ENCODE measurements at regions not wholly inside any gene's neighbourhood (a gene's known extent, or its start where the extent isn't known, plus 50 kb on each side); places are given as distances from the start of the nearest gene placed in this dataset.

DNA sequence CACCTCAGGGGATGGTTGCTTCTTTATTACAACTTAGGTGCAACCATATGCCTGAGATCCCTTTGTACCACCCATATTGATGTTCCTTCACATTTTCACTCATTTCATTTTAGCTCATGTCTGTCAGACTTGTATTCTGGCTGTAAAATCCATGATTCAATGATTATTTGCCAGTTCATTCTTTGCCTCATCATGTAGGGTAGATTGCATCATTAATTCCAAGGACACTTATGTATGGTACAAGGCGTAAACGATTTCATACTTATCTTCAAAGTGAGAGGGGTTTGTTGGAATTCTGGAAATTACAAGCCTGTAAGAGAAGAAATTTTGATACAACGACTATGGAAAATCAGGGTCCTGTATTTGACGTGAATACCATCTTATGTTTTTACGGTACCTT is 685.0 kb upstream of the FANCL start:
- Histone ChIP-seq H3F3A (ENCODE audit: insufficient read depth) (peaks cover 50% of the 10 kb centered on the region), H3K9me3 (ENCODE audit: low read depth) (no peaks in the 10 kb centered on the region), H3K4me3 (no peak overlapping the region), H3K79me2 (ENCODE audit: insufficient read depth) (no peaks in the 10 kb centered on the region), H3K9me2 (ENCODE audit: insufficient read depth) (no peaks in the 10 kb centered on the region), H3K27me3 (replicated peaks; ENCODE audit: insufficient read depth) (no peaks in the 10 kb centered on the region), H3K36me3 (ENCODE audit: low read depth) (no peaks in the 10 kb centered on the region), H3K4me1 (ENCODE audit: insufficient read depth) (peaks cover 45% of the 10 kb centered on the region), H2AFZ (no peak overlapping the region), H3K9ac (no peak overlapping the region), H4K20me1 (ENCODE audit: insufficient read depth) (no peaks in the 10 kb centered on the region), H3K27ac (peak overlapping the region; percentile 50), H3K4me2 (ENCODE audit: unreplicated experiment) (peak overlapping the region; percentile 2)
- TF ChIP-seq EZH2phosphoT487 (IDR thresholded peaks at IDR 0.05; ENCODE audit: insufficient read depth, low read depth) (no peak), EZH2 (IDR thresholded peaks at IDR 0.05; ENCODE audit: insufficient read depth, poor library complexity, severe bottlenecking) (no peak)
- WGBS, 2 experiments (ENCODE audit: low coverage in 1 of 2, low lambda C conversion rate in 2 of 2, missing lambda C conversion rate in 2 of 2) = 79 to 86% methylated on average over 5 of the region's 5 CpGs
- in situ Hi-C loops (cut with MboI) = no loop called here
- DNase-seq = no peak

DNA sequence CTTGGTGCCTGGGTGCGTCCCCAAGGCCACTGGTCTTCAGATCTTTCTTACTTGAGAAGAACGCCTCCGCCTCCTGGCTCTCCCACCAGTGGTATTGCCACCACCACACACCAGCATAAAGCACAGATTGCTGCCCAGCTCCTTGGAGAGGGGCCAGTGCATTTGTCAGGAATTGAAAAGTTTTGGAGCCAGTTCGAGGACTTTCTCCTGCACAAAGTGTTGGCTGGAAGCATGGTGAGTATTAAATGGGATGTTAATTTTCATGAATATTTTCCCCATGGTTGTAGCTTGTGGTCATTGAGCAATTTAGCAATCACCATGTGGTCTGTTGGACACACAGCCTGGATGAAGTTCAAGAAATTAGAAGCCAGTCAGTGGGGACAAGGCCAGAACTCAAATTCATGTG is 684.6 kb upstream of the FANCL start:
- H3K4me3 ChIP-seq = peak overlapping the region; percentile 25
- DNase-seq = peak; percentile 90
- peak overlapping the region; percentile 52 for H3K4me2 ChIP-seq (ENCODE audit: unreplicated experiment)
- H3K9me2 ChIP-seq (ENCODE audit: insufficient read depth) = no peaks in the 10 kb centered on the region
- H3K79me2 ChIP-seq (ENCODE audit: insufficient read depth) = no peaks in the 10 kb centered on the region
- H3K27me3 ChIP-seq (replicated peaks; ENCODE audit: insufficient read depth) = no peaks in the 10 kb centered on the region
- no peaks in the 10 kb centered on the region for H4K20me1 ChIP-seq (ENCODE audit: insufficient read depth)
- 7 to 14% methylated on average over 4 of the region's 4 CpGs for WGBS, 2 experiments (ENCODE audit: low coverage in 1 of 2, low lambda C conversion rate in 2 of 2, missing lambda C conversion rate in 2 of 2)
- H3K36me3 ChIP-seq (ENCODE audit: low read depth) = no peaks in the 10 kb centered on the region
- no peak for TF ChIP-seq EZH2 (IDR thresholded peaks at IDR 0.05; ENCODE audit: insufficient read depth, poor library complexity, severe bottlenecking)
- TF ChIP-seq EZH2phosphoT487 (IDR thresholded peaks at IDR 0.05; ENCODE audit: insufficient read depth, low read depth) = no peak
- H3K9ac ChIP-seq = no peak overlapping the region
- in situ Hi-C loops (cut with MboI) = no loop called here
- H3F3A ChIP-seq (ENCODE audit: insufficient read depth) = peaks cover 50% of the 10 kb centered on the region
- peaks cover 45% of the 10 kb centered on the region for H3K4me1 ChIP-seq (ENCODE audit: insufficient read depth)
- H3K27ac ChIP-seq = peak overlapping the region; percentile 50
- no peaks in the 10 kb centered on the region for H3K9me3 ChIP-seq (ENCODE audit: low read depth)
- H2AFZ ChIP-seq = no peak overlapping the region

DNA sequence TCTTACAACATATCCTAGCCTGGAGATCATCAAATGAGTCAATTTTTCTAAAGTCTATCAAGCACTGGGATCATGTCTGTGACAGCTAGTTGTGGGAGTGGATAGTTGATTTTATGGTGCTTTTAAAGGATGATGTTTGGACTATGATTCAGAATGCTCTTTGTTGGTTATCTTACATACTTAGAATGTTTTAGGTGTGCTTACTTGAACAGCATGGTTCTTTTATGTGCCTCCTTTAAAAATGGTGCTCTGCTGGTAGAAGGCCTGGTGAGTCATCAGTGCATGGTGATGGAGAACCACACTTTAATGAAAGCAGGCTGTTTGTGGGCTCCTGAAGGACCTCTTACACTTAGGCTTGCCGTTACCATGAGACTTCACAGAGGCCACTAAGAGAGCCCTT is 682.7 kb upstream of the FANCL start:
- DNase-seq = peak; percentile 96
- Histone ChIP-seq H3K9ac (no peak overlapping the region), H3F3A (ENCODE audit: insufficient read depth) (peaks cover 54% of the 10 kb centered on the region), H3K27me3 (replicated peaks; ENCODE audit: insufficient read depth) (no peaks in the 10 kb centered on the region), H2AFZ (no peak overlapping the region), H3K4me1 (ENCODE audit: insufficient read depth) (peaks cover 62% of the 10 kb centered on the region), H3K79me2 (ENCODE audit: insufficient read depth) (no peaks in the 10 kb centered on the region), H3K9me2 (ENCODE audit: insufficient read depth) (no peaks in the 10 kb centered on the region), H3K4me3 (no peak overlapping the region), H3K36me3 (ENCODE audit: low read depth) (no peaks in the 10 kb centered on the region), H3K27ac (peak overlapping the region; percentile 67), H3K9me3 (ENCODE audit: low read depth) (no peaks in the 10 kb centered on the region), H4K20me1 (ENCODE audit: insufficient read depth) (no peaks in the 10 kb centered on the region), H3K4me2 (ENCODE audit: unreplicated experiment) (peak overlapping the region; percentile 30)
- in situ Hi-C loops (cut with MboI) = no loop called here
- TF ChIP-seq EZH2 (IDR thresholded peaks at IDR 0.05; ENCODE audit: insufficient read depth, poor library complexity, severe bottlenecking) (no peak), EZH2phosphoT487 (IDR thresholded peaks at IDR 0.05; ENCODE audit: insufficient read depth, low read depth) (no peak)
- WGBS, 2 experiments (ENCODE audit: low coverage in 1 of 2, low lambda C conversion rate in 2 of 2, missing lambda C conversion rate in 2 of 2) = 0 to 4% methylated on average over 1 of the region's 1 CpG

DNA sequence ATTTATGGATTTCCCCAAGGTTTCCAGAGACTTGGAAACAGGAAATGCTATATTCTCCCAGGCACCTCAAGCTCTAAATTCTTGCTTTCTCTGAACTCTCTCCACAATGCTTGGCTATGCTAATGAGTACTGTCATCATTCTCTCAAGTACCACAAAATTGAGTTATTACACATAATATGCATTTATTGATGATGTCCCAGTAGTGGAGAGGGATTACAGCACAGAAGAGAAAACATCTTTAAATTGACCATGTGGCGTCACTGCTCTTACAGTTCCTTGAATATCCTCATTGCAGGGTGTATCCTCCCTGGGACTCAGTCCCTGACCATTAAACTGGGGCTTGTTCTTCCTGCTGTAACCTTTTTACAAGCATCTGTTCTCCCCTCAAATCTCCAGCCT is 681.1 kb upstream of the FANCL start:
- Histone ChIP-seq H3K4me2 (ENCODE audit: unreplicated experiment) (no peak overlapping the region), H3K79me2 (ENCODE audit: insufficient read depth) (no peaks in the 10 kb centered on the region), H2AFZ (no peak overlapping the region), H3F3A (ENCODE audit: insufficient read depth) (peaks cover 61% of the 10 kb centered on the region), H3K4me1 (ENCODE audit: insufficient read depth) (peaks cover 75% of the 10 kb centered on the region), H3K4me3 (no peak overlapping the region), H3K27me3 (replicated peaks; ENCODE audit: insufficient read depth) (no peaks in the 10 kb centered on the region), H3K9me2 (ENCODE audit: insufficient read depth) (no peaks in the 10 kb centered on the region), H4K20me1 (ENCODE audit: insufficient read depth) (no peaks in the 10 kb centered on the region), H3K27ac (peak overlapping the region; percentile 40; the same call in 1 of the 2 replicates), H3K9ac (no peak overlapping the region), H3K36me3 (ENCODE audit: low read depth) (no peaks in the 10 kb centered on the region), H3K9me3 (ENCODE audit: low read depth) (no peaks in the 10 kb centered on the region)
- WGBS, 2 experiments (ENCODE audit: low coverage in 1 of 2, low lambda C conversion rate in 2 of 2, missing lambda C conversion rate in 2 of 2) = 100% methylated on average over 1 of the region's 1 CpG
- no peak for TF ChIP-seq EZH2 (IDR thresholded peaks at IDR 0.05; ENCODE audit: insufficient read depth, poor library complexity, severe bottlenecking)
- TF ChIP-seq EZH2phosphoT487 (IDR thresholded peaks at IDR 0.05; ENCODE audit: insufficient read depth, low read depth) = no peak
- in situ Hi-C loops (cut with MboI) = no loop called here
- no peak for DNase-seq

DNA sequence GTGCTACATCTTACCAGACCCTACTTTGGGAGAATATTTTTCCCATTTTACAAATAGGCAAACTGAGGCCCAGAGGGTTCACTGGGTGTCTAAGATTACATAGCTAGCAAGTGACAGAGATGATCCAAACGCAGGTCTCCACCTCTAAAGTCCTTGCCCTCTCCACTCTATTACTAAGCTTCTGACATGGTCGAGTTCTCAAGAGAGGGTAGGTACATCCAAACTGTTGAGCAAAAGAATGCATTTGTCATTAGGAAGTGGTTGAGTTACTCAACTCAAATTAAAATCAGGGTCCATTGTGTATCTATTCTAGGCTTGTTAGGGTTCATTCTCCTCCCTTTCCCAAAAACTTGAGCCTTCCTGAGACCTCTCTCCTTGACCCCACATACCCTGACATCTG is 680.6 kb upstream of the FANCL start:
- Histone ChIP-seq H3F3A (ENCODE audit: insufficient read depth) (peaks cover 61% of the 10 kb centered on the region), H3K79me2 (ENCODE audit: insufficient read depth) (no peaks in the 10 kb centered on the region), H3K27me3 (replicated peaks; ENCODE audit: insufficient read depth) (no peaks in the 10 kb centered on the region), H3K27ac (peak overlapping the region; percentile 40; the same call in 1 of the 2 replicates), H3K4me2 (ENCODE audit: unreplicated experiment) (peak overlapping the region; percentile 12), H2AFZ (no peak overlapping the region), H3K36me3 (ENCODE audit: low read depth) (no peaks in the 10 kb centered on the region), H3K9me2 (ENCODE audit: insufficient read depth) (no peaks in the 10 kb centered on the region), H3K9ac (no peak overlapping the region), H4K20me1 (ENCODE audit: insufficient read depth) (no peaks in the 10 kb centered on the region), H3K9me3 (ENCODE audit: low read depth) (no peaks in the 10 kb centered on the region), H3K4me1 (ENCODE audit: insufficient read depth) (peaks cover 75% of the 10 kb centered on the region), H3K4me3 (no peak overlapping the region)
- peak; percentile 78 for DNase-seq
- 0 to 3% methylated on average over 2 of the region's 2 CpGs for WGBS, 2 experiments (ENCODE audit: low coverage in 1 of 2, low lambda C conversion rate in 2 of 2, missing lambda C conversion rate in 2 of 2)
- TF ChIP-seq EZH2 (IDR thresholded peaks at IDR 0.05; ENCODE audit: insufficient read depth, poor library complexity, severe bottlenecking) = no peak
- TF ChIP-seq EZH2phosphoT487 (IDR thresholded peaks at IDR 0.05; ENCODE audit: insufficient read depth, low read depth) = no peak
- in situ Hi-C loops (cut with MboI) = no loop called here

Measured in GM23248 (cell line).